SK-N-SH treated with all-trans-retinoic acid at 6 μM for 48 hours (cell line): ENCODE measurements at regions not wholly inside any gene's neighbourhood (a gene's known extent, or its start where the extent isn't known, plus 50 kb on each side); places are given as distances from the start of the nearest gene placed in this dataset.

ENCODE experiments used
- ATAC-seq: fragments of 200-7000 bp; cut with Tn5 transposase; 3 replicates; pipeline ENCODE4 v1.9.1; 2020; ENCODE audit warnings: mild to moderate bottlenecking, moderate library complexity
- ARNTL ChIP-seq: fragments of 450-650 bp; formaldehyde crosslinking; IDR thresholded peaks from 2 replicates; pipeline ENCODE4 v1.5.0; 2020; ENCODE audit warnings: low read depth, mild to moderate bottlenecking, moderate library complexity, borderline replicate concordance
- BACH2 ChIP-seq: fragments of 250-450 bp; sonication (Bioruptor Pico); IDR thresholded peaks from 2 replicates; pipeline ENCODE4 v1.9.0; 2021; ENCODE audit warnings: mild to moderate bottlenecking, borderline replicate concordance
- CREB5 ChIP-seq: fragments of 250-450 bp; sonication (Bioruptor Pico); IDR thresholded peaks from 2 replicates; pipeline ENCODE4 v1.5.1; 2020; ENCODE audit warnings: low read depth, mild to moderate bottlenecking, moderate library complexity
- CSDC2 ChIP-seq: fragments of 250-450 bp; sonication (Bioruptor Pico); IDR thresholded peaks from 2 replicates; pipeline ENCODE4 v1.5.0; 2020; ENCODE audit warnings: mild to moderate bottlenecking, moderate library complexity
- CSRNP3 ChIP-seq: fragments of 250-450 bp; sonication (Bioruptor Pico); IDR thresholded peaks from 2 replicates; pipeline ENCODE4 v1.5.1; 2021; ENCODE audit warnings: mild to moderate bottlenecking, moderate library complexity
- ESRRG ChIP-seq: fragments of 250-450 bp; sonication (Bioruptor Pico); IDR thresholded peaks from 2 replicates; pipeline ENCODE4 v1.6.1; 2021; ENCODE audit warnings: mild to moderate bottlenecking
- GLIS3 ChIP-seq: fragments of 250-450 bp; sonication (Bioruptor Pico); IDR thresholded peaks from 2 replicates; pipeline ENCODE4 v1.5.0; 2020; ENCODE audit warnings: mild to moderate bottlenecking, moderate library complexity
- ISL1 ChIP-seq: fragments of 250-450 bp; sonication (Bioruptor Pico); IDR thresholded peaks from 2 replicates; pipeline ENCODE4 v2.1.2; 2022; ENCODE audit warnings: mild to moderate bottlenecking, moderate library complexity
- PATZ1 ChIP-seq: fragments of 250-450 bp; sonication (Bioruptor Pico); IDR thresholded peaks from 2 replicates; pipeline ENCODE4 v1.8.0; 2020; ENCODE audit warnings: mild to moderate bottlenecking, moderate library complexity, borderline replicate concordance
- POU6F1 ChIP-seq: fragments of 250-450 bp; sonication (Bioruptor Pico); IDR thresholded peaks from 2 replicates; pipeline ENCODE4 v1.8.0; 2021; ENCODE audit warnings: low read depth, mild to moderate bottlenecking, moderate library complexity, borderline replicate concordance
- PPARA ChIP-seq: fragments of 250-450 bp; sonication (Bioruptor Pico); IDR thresholded peaks from 2 replicates; pipeline ENCODE4 v1.5.0; 2020; ENCODE audit warnings: mild to moderate bottlenecking, borderline replicate concordance
- RARB ChIP-seq: fragments of 250-450 bp; sonication (Bioruptor Pico); IDR thresholded peaks from 2 replicates; pipeline ENCODE4 v1.8.0; 2021; ENCODE audit warnings: mild to moderate bottlenecking, moderate library complexity
- SNAI2 ChIP-seq: fragments of 250-450 bp; sonication (Bioruptor Pico); IDR thresholded peaks from 2 replicates; pipeline ENCODE4 v1.5.0; 2020; ENCODE audit warnings: mild to moderate bottlenecking, moderate library complexity
- TCF4 ChIP-seq: fragments of 250-450 bp; sonication (Bioruptor Pico); IDR thresholded peaks from 2 replicates; pipeline ENCODE4 v1.8.0; 2021; ENCODE audit warnings: mild to moderate bottlenecking, moderate library complexity, borderline replicate concordance
- TOX ChIP-seq: fragments of 250-450 bp; sonication (Bioruptor Pico); IDR thresholded peaks from 2 replicates; pipeline ENCODE4 v1.8.0; 2021; ENCODE audit warnings: mild to moderate bottlenecking, moderate library complexity, borderline replicate concordance
- TSHZ2 ChIP-seq: fragments of 250-450 bp; sonication (Bioruptor Pico); IDR thresholded peaks from 2 replicates; pipeline ENCODE4 v1.5.0; 2020; ENCODE audit warnings: mild to moderate bottlenecking, moderate library complexity
- ZC3H10 ChIP-seq: fragments of 250-450 bp; sonication (Bioruptor Pico); IDR thresholded peaks from 2 replicates; pipeline ENCODE4 v1.5.1; 2021; ENCODE audit warnings: mild to moderate bottlenecking, moderate library complexity
- ZFP3 ChIP-seq: fragments of 250-450 bp; sonication (Bioruptor Pico); IDR thresholded peaks from 2 replicates; pipeline ENCODE4 v1.5.0; 2020; ENCODE audit warnings: mild to moderate bottlenecking, moderate library complexity
- ZFP30 ChIP-seq: fragments of 450-650 bp; formaldehyde crosslinking; IDR thresholded peaks from 2 replicates; pipeline ENCODE4 v1.5.0; 2022; ENCODE audit warnings: mild to moderate bottlenecking, moderate library complexity
- ZNF565 ChIP-seq: fragments of 450-650 bp; formaldehyde crosslinking; conservative IDR thresholded peaks from 2 replicates; pipeline ENCODE4 v1.5.0; 2020; ENCODE audit warnings: low read depth, mild to moderate bottlenecking, moderate library complexity
- ZNF70 ChIP-seq: fragments of 450-650 bp; formaldehyde crosslinking; IDR thresholded peaks from 2 replicates; pipeline ENCODE4 v1.5.0; 2020; ENCODE audit warnings: mild to moderate bottlenecking, moderate library complexity
- ZNF8 ChIP-seq: fragments of 450-650 bp; formaldehyde crosslinking; IDR thresholded peaks from 2 replicates; pipeline ENCODE4 v1.5.0; 2020; ENCODE audit warnings: mild to moderate bottlenecking, moderate library complexity

- TF ChIP-seq ZNF8 (CRISPR knock-in tag) (no peak), CSDC2 (CRISPR knock-in tag) (no peak), GLIS3 (no peak), ZFP3 (CRISPR knock-in tag) (no peak), ZFP30 (no peak), SNAI2 (CRISPR knock-in tag) (no peak), ARNTL (CRISPR knock-in tag) (no peak), CSRNP3 (CRISPR knock-in tag) (no peak), TCF4 (no peak), ZC3H10 (CRISPR knock-in tag) (no peak), POU6F1 (CRISPR knock-in tag) (no peak), CREB5 (no peak), PATZ1 (CRISPR knock-in tag) (no peak), ESRRG (CRISPR knock-in tag) (no peak)
- TF ChIP-seq, all 23 proteins: peak for 0
These were observed 75.1 kb upstream of the CAPRIN2 start for GRCh38 chr12:30829876-30830275.

GRCh38 chr12:30828686-30829085 is 73.9 kb upstream of the CAPRIN2 start:
- ATAC-seq: no peak
- TF ChIP-seq PATZ1 (CRISPR knock-in tag) (no peak), ARNTL (CRISPR knock-in tag) (no peak), ZNF8 (CRISPR knock-in tag) (no peak), CSDC2 (CRISPR knock-in tag) (no peak), PPARA (no peak), ZNF565 (no peak), ZNF70 (CRISPR knock-in tag) (no peak), ZFP3 (CRISPR knock-in tag) (no peak), SNAI2 (CRISPR knock-in tag) (no peak), ESRRG (CRISPR knock-in tag) (no peak), CSRNP3 (CRISPR knock-in tag) (no peak), CREB5 (no peak), TOX (no peak), ZC3H10 (CRISPR knock-in tag) (no peak), RARB (CRISPR knock-in tag) (no peak), TSHZ2 (CRISPR knock-in tag) (no peak), BACH2 (CRISPR knock-in tag) (no peak), TCF4 (no peak), ISL1 (CRISPR knock-in tag) (no peak), ZFP30 (no peak)

More at GRCh38 chr12:30829876-30830275, 75.1 kb upstream of the CAPRIN2 start:
- no peak for ATAC-seq
